Breast epithelium (tissue), 4 donors: ENCODE measurements at regions not wholly inside any gene's neighbourhood (a gene's known extent, or its start where the extent isn't known, plus 50 kb on each side); places are given as distances from the start of the nearest gene placed in this dataset.

Source experiments
- DNase-seq, 2 donors: peaks; one replicate each; pipeline ENCODE4 v3.0.0-alpha.2; 2019; ENCODE audit warnings: low spot score in 2 of 2
- H3K27ac ChIP-seq, 2 donors: fragments of 200-600 bp; sonication (generic) in 1 of 2; one replicate each; pipeline ENCODE4 v1.5.1; 2016 to 2019; ENCODE audit warnings: mild to moderate bottlenecking in 1 of 2
- H3K27me3 ChIP-seq, 2 donors: fragments of 200-600 bp; sonication (generic) in 1 of 2; one replicate each; pipeline versions ENCODE4 v1.5.1 to v1.6.0; 2017 to 2019; ENCODE audit warnings: control low read depth in 1 of 2, mild to moderate bottlenecking in 1 of 2
- H3K36me3 ChIP-seq: fragments of 200-600 bp; one replicate; pipeline ENCODE4 v1.5.1; 2019
- H3K4me1 ChIP-seq, 2 donors: fragments of 200-600 bp; sonication (generic); one replicate each; pipeline ENCODE4 v1.5.1; 2016 to 2019; ENCODE audit warnings: control low read depth in 1 of 2
- H3K4me3 ChIP-seq, 3 donors: fragments of 200-600 bp; sonication (generic); 1 replicate in 2 of 3; 2 replicates in 1 of 3; pipeline ENCODE4 v1.5.1; 2016 to 2019; ENCODE audit warnings: mild to moderate bottlenecking in 3 of 3, moderate library complexity in 2 of 3
- H3K9me3 ChIP-seq, 2 donors: fragments of 200-600 bp; sonication (generic) in 1 of 2; one replicate each; pipeline ENCODE4 v1.5.1; 2016 to 2019; ENCODE audit warnings: control low read depth in 1 of 2
- CTCF ChIP-seq, 3 donors: fragments of 450-650 bp; IDR thresholded peaks; one replicate each; pipeline ENCODE4 v1.5.1; 2016 to 2017; ENCODE audit warnings: antibody characterized with exemption in 3 of 3, mild to moderate bottlenecking in 3 of 3, moderate library complexity in 3 of 3
- POLR2A ChIP-seq: fragments of 450-650 bp; IDR thresholded peaks from one replicate; pipeline ENCODE4 v1.6.1; 2016; ENCODE audit warnings: antibody characterized with exemption, mild to moderate bottlenecking, moderate library complexity
- POLR2AphosphoS5 ChIP-seq, 3 donors: sonication (generic); formaldehyde crosslinking; IDR thresholded peaks; one replicate each; pipeline ENCODE4 v1.6.1; 2017; ENCODE audit warnings: antibody characterized with exemption in 3 of 3
- intact Hi-C: fragments of 100-400 bp; cut with DNase I; formaldehyde crosslinking; loops from one replicate; pipeline ENCODE4 v1.15.1; 2023; ENCODE audit warnings: low total_unique reads

DNA sequence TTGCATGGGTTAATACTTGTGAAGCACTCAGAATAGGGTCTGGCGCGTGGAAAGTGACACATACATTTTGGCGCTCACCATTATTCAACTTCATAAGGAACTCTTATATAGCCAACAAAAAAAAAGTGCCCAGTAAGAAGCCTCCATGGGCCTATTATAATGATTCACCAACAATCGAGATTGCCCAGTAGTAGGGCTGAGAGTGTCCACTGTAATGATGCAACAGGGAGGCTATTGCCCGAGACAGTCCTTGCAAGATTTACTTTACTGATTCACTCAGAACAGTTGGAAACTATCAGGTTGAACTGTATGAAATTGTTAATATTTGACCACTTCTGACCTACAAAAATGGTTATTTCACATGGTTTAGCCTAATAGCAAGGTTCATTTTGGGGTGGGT is 86.0 kb downstream of the PJA1 start:
- Histone ChIP-seq H3K4me1 (no peaks in the 10 kb centered on the region), H3K4me3 (no peak overlapping the region), H3K27ac (no peak overlapping the region), H3K36me3 (no peaks in the 10 kb centered on the region), H3K27me3 (peaks cover 0 to 85% of the 10 kb centered on the region in 2 donors), H3K9me3 (no peaks in the 10 kb centered on the region)
- TF ChIP-seq POLR2A (no peak), CTCF (IDR thresholded peaks at IDR 0.05) (no peak), POLR2AphosphoS5 (IDR thresholded peaks at IDR 0.05) (no peak)
- no peak for DNase-seq
- intact Hi-C loops: no loop called here

GRCh38 chrX:69077895-69078455 is 87.3 kb downstream of the PJA1 start:
- no peak for DNase-seq
- Histone ChIP-seq H3K36me3 (no peaks in the 10 kb centered on the region), H3K4me3 (no peak overlapping the region), H3K27me3 (peaks cover 0 to 74% of the 10 kb centered on the region in 2 donors), H3K4me1 (no peaks in the 10 kb centered on the region), H3K27ac (no peak overlapping the region), H3K9me3 (no peaks in the 10 kb centered on the region)
- TF ChIP-seq POLR2A: no peak
- TF ChIP-seq POLR2AphosphoS5 (IDR thresholded peaks at IDR 0.05): no peak
- no peak for TF ChIP-seq CTCF (IDR thresholded peaks at IDR 0.05)
- intact Hi-C loops: no loop called here

- no peaks in the 10 kb centered on the region for H3K4me1 ChIP-seq
- DNase-seq: no peak
- no peak overlapping the region for H3K27ac ChIP-seq
- peaks cover 0 to 60% of the 10 kb centered on the region in 2 donors for H3K27me3 ChIP-seq
- H3K9me3 ChIP-seq: no peaks in the 10 kb centered on the region
- H3K4me3 ChIP-seq: no peak overlapping the region
- intact Hi-C loops: no loop called here
- TF ChIP-seq POLR2A (no peak), POLR2AphosphoS5 (IDR thresholded peaks at IDR 0.05) (no peak), CTCF (IDR thresholded peaks at IDR 0.05) (no peak)
- no peaks in the 10 kb centered on the region for H3K36me3 ChIP-seq
Observed at GRCh38 chrX:69076088-69076487, 89.2 kb downstream of the PJA1 start.

DNA sequence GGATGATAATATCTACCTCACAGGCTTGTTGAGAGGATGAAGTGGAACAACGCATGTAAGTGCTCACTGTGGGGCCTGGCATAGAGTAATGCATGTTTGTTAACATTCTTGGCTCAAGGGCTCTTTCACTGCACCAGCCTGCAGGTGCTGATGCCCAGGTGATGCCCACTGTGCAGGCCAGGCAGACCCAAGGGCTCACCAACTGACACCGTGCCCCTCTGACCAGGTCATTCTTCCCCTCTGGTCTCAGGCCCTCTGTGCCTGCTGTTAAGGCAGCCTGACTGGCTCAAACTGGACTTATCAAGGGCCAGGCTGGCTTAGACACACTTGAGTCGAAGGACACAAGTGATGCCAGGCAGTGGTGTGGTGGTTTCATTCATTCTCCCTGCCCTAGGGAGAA is 90.5 kb downstream of the PJA1 start:
- Histone ChIP-seq H3K36me3 (no peaks in the 10 kb centered on the region), H3K4me1 (no peaks in the 10 kb centered on the region), H3K4me3 (no peak overlapping the region), H3K27me3 (peaks cover 0 to 55% of the 10 kb centered on the region in 2 donors), H3K27ac (no peak overlapping the region), H3K9me3 (no peaks in the 10 kb centered on the region)
- no peak for TF ChIP-seq CTCF (IDR thresholded peaks at IDR 0.05)
- TF ChIP-seq POLR2A: no peak
- no peak for TF ChIP-seq POLR2AphosphoS5 (IDR thresholded peaks at IDR 0.05)
- intact Hi-C loops: no loop called here
- DNase-seq: no peak

GRCh38 chrX:69073721-69074120 is 91.5 kb downstream of the PJA1 start:
- Histone ChIP-seq H3K4me3 (no peak overlapping the region), H3K4me1 (no peaks in the 10 kb centered on the region), H3K27me3 (peaks cover 0 to 54% of the 10 kb centered on the region in 2 donors), H3K27ac (no peak overlapping the region), H3K36me3 (no peaks in the 10 kb centered on the region), H3K9me3 (no peaks in the 10 kb centered on the region)
- no peak for TF ChIP-seq POLR2AphosphoS5 (IDR thresholded peaks at IDR 0.05)
- TF ChIP-seq POLR2A: no peak
- no peak for TF ChIP-seq CTCF (IDR thresholded peaks at IDR 0.05)
- intact Hi-C loops: no loop called here
- DNase-seq: no peak
